HL-60 (cell line): ENCODE measurements at regions not wholly inside any gene's neighbourhood (a gene's known extent, or its start where the extent isn't known, plus 50 kb on each side); places are given as distances from the start of the nearest gene placed in this dataset.

Experiments
- DNase-seq, 2 experiments: peaks; one replicate each; pipeline ENCODE4 v3.0.0-alpha.2; 2010 to 2020; ENCODE audit warnings: low read depth in 1 of 2, low spot score in 1 of 2
- H3K27ac ChIP-seq: fragments of 250-450 bp; sonication (Bioruptor Pico); replicated peaks from 2 replicates; pipeline ENCODE4 v1.5.1; 2020; ENCODE audit warnings: mild to moderate bottlenecking, moderate library complexity
- H3K27me3 ChIP-seq: fragments of 250-450 bp; sonication (Bioruptor Pico); 2 replicates; pipeline ENCODE4 v1.5.1; 2021; ENCODE audit warnings: mild to moderate bottlenecking, moderate library complexity; ENCODE audit not compliant: insufficient read depth, poor library complexity, severe bottlenecking
- H3K4me3 ChIP-seq: replicated peaks from 2 replicates; pipeline ENCODE4 v1.5.1; 2011; ENCODE audit warnings: mild to moderate bottlenecking, control low read depth, low read length; ENCODE audit not compliant: insufficient read depth
- GABPA ChIP-seq: IDR thresholded peaks from 2 replicates; pipeline ENCODE4 v1.6.1; 2012; ENCODE audit warnings: low read depth
- POLR2AphosphoS5 ChIP-seq: IDR thresholded peaks from 2 replicates; pipeline ENCODE4 v1.6.1; 2012; ENCODE audit warnings: low read depth
- SPI1 ChIP-seq: IDR thresholded peaks from 2 replicates; pipeline ENCODE4 v1.6.1; 2012; ENCODE audit warnings: low read depth, mild to moderate bottlenecking, borderline replicate concordance
- TF ChIP-seq, protein P1 (sequence below): IDR thresholded peaks from 2 replicates; pipeline ENCODE4 v1.6.1; 2012; ENCODE audit warnings: low read depth; ENCODE audit not compliant: insufficient replicate concordance
- TF ChIP-seq, protein P2 (sequence below): IDR thresholded peaks from one replicate; pipeline ENCODE4 v1.5.1; 2011; ENCODE audit warnings: low read length, control low read depth, inconsistent platforms; ENCODE audit not compliant: insufficient read depth

DNA sequence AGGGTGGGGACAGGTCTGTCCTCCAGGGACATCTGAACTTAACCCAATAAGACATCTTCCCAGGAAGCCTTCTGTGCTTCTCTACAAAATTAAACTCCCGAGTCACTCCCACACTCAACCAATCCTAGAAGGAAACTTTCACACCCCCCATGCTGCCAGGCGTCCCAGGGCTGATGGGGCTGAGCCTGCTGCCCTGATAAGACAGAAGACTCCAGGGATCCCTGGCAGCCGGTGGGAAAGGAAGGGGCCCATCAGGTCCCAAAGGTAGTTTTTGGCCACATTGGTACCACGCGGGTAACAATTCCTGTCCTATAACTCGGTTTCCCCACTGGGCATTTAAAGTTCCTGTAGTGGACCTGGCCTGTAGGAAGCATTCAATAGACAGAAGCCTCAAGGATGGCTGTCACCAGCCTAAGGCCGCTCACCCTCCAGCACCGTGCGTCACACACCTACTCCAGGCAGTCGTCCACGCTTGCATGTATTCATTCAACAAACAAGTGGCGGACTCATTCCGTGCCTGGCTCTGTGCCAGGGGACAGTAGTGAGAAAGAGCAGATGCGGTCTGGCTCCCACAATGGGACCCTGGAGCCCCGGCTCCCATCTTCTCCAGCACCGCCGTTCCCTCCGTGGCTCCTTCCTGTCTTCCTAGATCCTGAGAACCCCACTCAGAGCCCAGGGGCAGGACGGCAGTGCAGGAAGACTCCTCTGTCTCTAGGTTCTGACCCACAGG lies 465.2 kb downstream of the NPHP4 start:
- DNase-seq: no peak
- Histone ChIP-seq H3K4me3 (no peak overlapping the region), H3K27ac (no peak overlapping the region), H3K27me3 (peaks cover under 1% of the 10 kb centered on the region)
- TF ChIP-seq, protein P1, sequence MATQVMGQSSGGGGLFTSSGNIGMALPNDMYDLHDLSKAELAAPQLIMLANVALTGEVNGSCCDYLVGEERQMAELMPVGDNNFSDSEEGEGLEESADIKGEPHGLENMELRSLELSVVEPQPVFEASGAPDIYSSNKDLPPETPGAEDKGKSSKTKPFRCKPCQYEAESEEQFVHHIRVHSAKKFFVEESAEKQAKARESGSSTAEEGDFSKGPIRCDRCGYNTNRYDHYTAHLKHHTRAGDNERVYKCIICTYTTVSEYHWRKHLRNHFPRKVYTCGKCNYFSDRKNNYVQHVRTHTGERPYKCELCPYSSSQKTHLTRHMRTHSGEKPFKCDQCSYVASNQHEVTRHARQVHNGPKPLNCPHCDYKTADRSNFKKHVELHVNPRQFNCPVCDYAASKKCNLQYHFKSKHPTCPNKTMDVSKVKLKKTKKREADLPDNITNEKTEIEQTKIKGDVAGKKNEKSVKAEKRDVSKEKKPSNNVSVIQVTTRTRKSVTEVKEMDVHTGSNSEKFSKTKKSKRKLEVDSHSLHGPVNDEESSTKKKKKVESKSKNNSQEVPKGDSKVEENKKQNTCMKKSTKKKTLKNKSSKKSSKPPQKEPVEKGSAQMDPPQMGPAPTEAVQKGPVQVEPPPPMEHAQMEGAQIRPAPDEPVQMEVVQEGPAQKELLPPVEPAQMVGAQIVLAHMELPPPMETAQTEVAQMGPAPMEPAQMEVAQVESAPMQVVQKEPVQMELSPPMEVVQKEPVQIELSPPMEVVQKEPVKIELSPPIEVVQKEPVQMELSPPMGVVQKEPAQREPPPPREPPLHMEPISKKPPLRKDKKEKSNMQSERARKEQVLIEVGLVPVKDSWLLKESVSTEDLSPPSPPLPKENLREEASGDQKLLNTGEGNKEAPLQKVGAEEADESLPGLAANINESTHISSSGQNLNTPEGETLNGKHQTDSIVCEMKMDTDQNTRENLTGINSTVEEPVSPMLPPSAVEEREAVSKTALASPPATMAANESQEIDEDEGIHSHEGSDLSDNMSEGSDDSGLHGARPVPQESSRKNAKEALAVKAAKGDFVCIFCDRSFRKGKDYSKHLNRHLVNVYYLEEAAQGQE: no peak
- TF ChIP-seq, protein P2, sequence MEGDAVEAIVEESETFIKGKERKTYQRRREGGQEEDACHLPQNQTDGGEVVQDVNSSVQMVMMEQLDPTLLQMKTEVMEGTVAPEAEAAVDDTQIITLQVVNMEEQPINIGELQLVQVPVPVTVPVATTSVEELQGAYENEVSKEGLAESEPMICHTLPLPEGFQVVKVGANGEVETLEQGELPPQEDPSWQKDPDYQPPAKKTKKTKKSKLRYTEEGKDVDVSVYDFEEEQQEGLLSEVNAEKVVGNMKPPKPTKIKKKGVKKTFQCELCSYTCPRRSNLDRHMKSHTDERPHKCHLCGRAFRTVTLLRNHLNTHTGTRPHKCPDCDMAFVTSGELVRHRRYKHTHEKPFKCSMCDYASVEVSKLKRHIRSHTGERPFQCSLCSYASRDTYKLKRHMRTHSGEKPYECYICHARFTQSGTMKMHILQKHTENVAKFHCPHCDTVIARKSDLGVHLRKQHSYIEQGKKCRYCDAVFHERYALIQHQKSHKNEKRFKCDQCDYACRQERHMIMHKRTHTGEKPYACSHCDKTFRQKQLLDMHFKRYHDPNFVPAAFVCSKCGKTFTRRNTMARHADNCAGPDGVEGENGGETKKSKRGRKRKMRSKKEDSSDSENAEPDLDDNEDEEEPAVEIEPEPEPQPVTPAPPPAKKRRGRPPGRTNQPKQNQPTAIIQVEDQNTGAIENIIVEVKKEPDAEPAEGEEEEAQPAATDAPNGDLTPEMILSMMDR: no peak

DNA sequence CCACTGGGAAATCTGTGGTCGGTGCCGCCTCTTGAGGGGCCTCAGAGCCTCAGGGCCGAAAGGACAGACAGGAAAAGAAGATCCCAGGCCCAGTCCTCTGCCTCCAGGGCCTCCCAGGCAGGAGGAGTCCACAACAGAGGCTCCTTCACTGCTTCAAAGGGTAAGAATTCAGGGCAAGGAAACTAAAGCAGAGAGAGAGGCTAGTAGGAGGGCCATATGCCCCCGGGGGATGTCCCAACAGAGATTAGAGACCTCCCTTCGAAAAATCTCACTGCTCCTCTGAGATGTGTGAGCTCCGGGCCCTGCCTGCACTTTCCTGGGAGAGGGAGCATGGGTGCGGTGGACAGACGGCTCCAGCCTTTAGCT lies 465.9 kb downstream of the NPHP4 start:
- DNase-seq: no peak
- Histone ChIP-seq H3K4me3 (no peak overlapping the region), H3K27ac (no peak overlapping the region), H3K27me3 (peaks cover 3% of the 10 kb centered on the region)
- TF ChIP-seq SPI1 (no peak), POLR2AphosphoS5 (no peak), GABPA (no peak)
- TF ChIP-seq, protein P1: no peak
- TF ChIP-seq, protein P2: no peak

DNA sequence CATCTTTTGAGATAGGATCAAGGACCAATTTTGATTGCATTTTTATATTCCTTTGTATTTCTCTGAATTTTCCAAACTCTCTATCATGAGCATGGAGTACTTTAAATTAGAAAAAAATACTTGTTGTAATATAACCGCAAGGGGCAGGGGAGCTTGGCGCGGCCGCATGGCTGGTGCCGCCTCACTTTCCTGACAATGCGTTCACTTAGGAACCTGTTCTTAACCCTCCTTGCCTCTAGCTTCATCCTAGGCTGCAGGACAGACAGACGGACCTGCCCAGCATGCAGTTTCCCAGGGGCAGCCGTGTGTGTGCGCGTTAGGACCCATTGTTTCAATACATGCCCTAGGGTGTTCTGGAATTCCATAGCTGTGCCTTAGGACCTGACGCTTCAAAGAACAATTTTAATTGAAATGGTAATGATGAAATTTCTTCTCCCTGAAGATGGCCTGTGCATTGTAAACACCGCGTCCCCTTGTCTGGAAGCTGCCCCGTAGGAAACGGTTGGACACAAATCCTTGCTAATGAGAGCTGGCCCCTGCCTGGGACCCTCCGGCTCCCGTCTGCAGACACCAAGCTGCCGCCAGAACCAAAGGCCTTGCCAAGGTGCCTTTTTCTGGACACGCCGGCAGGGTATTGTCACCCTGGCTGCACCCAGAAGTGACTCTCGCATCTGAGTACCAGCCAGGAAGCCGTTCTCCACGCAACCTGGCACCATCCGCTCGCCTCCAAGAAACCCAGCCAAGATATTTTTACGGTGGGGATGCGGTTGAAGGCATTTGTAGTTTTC lies 466.4 kb downstream of the NPHP4 start:
- H3K27me3 ChIP-seq: peaks cover 3% of the 10 kb centered on the region
- DNase-seq: no peak
- TF ChIP-seq, protein P2: no peak
- TF ChIP-seq GABPA: no peak
- no peak for TF ChIP-seq POLR2AphosphoS5
- no peak for TF ChIP-seq SPI1
- TF ChIP-seq, protein P1: no peak

More for the DNA sequence above, 466.4 kb downstream of the NPHP4 start:
- Histone ChIP-seq H3K27ac (no peak overlapping the region), H3K4me3 (no peak overlapping the region)
